OCI-LY7 (cell line): ENCODE measurements at regions not wholly inside any gene's neighbourhood (a gene's known extent, or its start where the extent isn't known, plus 50 kb on each side); places are given as distances from the start of the nearest gene placed in this dataset.

ENCODE experiments used
- BruUV-seq: library from RNA; stranded (reverse); fragments of 400-500 nt; replicated peaks from 2 replicates; lab custom pipeline; 2021; lab: Mats Ljungman, UMichigan
- CTCF ChIA-PET: fragments of 300-600 bp; sonication (Branson Sonifier 250); formaldehyde crosslinking; loops from one replicate; lab custom pipeline; 2022; ENCODE audit warnings: antibody characterized with exemption; ENCODE audit not compliant: unreplicated experiment; lab: Charles Lee
- POLR2A ChIA-PET: fragments of 300-600 bp; sonication (Branson Sonifier 250); formaldehyde crosslinking; loops from one replicate; lab custom pipeline; 2022; ENCODE audit warnings: antibody characterized with exemption; lab: Charles Lee
- DNase-seq: peaks from one replicate; pipeline ENCODE4 v3.0.0-alpha.2; 2015; ENCODE audit warnings: low spot score
- H2AFZ ChIP-seq: fragments of 200-600 bp; sonication (generic), shearing (Covaris generic); 2 replicates; pipeline ENCODE4 v1.6.1; 2014; ENCODE audit warnings: mild to moderate bottlenecking, antibody characterized with exemption, low read length, moderate library complexity
- H3K27ac ChIP-seq: fragments of 200-600 bp; sonication (generic); 2 replicates; pipeline ENCODE4 v1.5.1; 2014; ENCODE audit warnings: mixed run types, low read depth, mild to moderate bottlenecking, moderate library complexity, low read length, inconsistent platforms; ENCODE audit not compliant: poor library complexity, severe bottlenecking
- H3K36me3 ChIP-seq: fragments of 200-600 bp; sonication (generic); 2 replicates; pipeline ENCODE4 v1.6.1; 2014; ENCODE audit warnings: mild to moderate bottlenecking, antibody characterized with exemption, low read length, moderate library complexity, mixed read lengths; ENCODE audit not compliant: insufficient read depth
- H3K4me1 ChIP-seq: fragments of 200-600 bp; sonication (generic); 2 replicates; pipeline ENCODE4 v1.5.1; 2014; ENCODE audit warnings: mild to moderate bottlenecking, low read length; ENCODE audit not compliant: insufficient read depth, poor library complexity, severe bottlenecking
- H3K4me2 ChIP-seq: fragments of 200-600 bp; sonication (generic); 2 replicates; pipeline ENCODE4 v1.6.1; 2014; ENCODE audit warnings: mild to moderate bottlenecking, low read length
- H3K4me3 ChIP-seq: fragments of 200-600 bp; sonication (generic); 2 replicates; pipeline ENCODE4 v1.5.1; 2014; ENCODE audit warnings: mild to moderate bottlenecking, low read depth, low read length; ENCODE audit not compliant: poor library complexity, severe bottlenecking
- H3K79me2 ChIP-seq: fragments of 200-600 bp; sonication (generic); 2 replicates; pipeline ENCODE4 v1.6.1; 2016; ENCODE audit warnings: low read depth, mild to moderate bottlenecking, low read length, moderate library complexity, mixed read lengths; ENCODE audit not compliant: insufficient read depth
- H3K9me2 ChIP-seq: fragments of 200-600 bp; sonication (generic); 2 replicates; pipeline ENCODE4 v1.6.1; 2016; ENCODE audit warnings: mild to moderate bottlenecking, low read length, mixed read lengths; ENCODE audit not compliant: insufficient read depth
- H3K9me3 ChIP-seq: fragments of 200-600 bp; sonication (generic); 2 replicates; pipeline ENCODE4 v1.6.1; 2014; ENCODE audit warnings: mild to moderate bottlenecking, mixed run types, low read length, mixed read lengths
- H4K20me1 ChIP-seq: fragments of 200-600 bp; sonication (generic); 2 replicates; pipeline ENCODE4 v1.6.1; 2014; ENCODE audit warnings: mild to moderate bottlenecking, antibody characterized with exemption, low read length, moderate library complexity, mixed read lengths; ENCODE audit not compliant: insufficient read depth
- CTCF ChIP-seq: fragments of 200-600 bp; sonication (generic); conservative IDR thresholded peaks from 2 replicates; pipeline ENCODE4 v1.5.1; 2014; ENCODE audit warnings: mild to moderate bottlenecking, antibody characterized with exemption, low read length, moderate library complexity, mixed read lengths
- EZH2phosphoT487 ChIP-seq: fragments of 200-600 bp; sonication (generic); IDR thresholded peaks from 2 replicates; pipeline ENCODE4 v1.6.1; 2018; ENCODE audit warnings: low read depth, borderline replicate concordance, mild to moderate bottlenecking, mixed run types, antibody characterized with exemption, low read length, moderate library complexity, mixed read lengths
- intact Hi-C: fragments of 100-400 bp; cut with micrococcal nuclease; formaldehyde crosslinking; loops from one replicate; pipeline ENCODE4 v1.10.0; 2022; ENCODE audit not compliant: unreplicated experiment

DNA sequence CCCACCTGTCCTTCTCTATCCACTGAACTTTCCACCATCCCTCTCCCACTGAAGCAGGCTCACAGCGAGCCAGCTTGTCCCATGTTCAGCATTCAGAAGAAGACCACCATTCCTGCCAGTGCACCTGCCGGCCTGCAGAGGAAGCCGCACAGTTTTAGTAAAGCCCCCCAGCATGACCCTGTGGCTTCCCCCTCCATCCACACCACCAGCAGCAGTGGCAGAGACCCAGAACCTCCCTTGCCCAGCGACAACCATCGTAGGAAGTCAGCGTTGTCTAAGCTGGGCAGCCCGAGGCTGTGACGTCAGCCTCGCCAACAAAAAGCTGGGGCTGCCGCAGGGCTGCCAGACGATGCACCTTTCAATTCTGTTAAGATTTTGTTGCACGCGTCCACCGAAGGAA is 66.6 kb upstream of the TAMM41 start:
- DNase-seq: no peak
- Histone ChIP-seq H3K36me3 (no peaks in the 10 kb centered on the region), H2AFZ (no peak overlapping the region), H3K4me2 (no peak overlapping the region), H4K20me1 (no peaks in the 10 kb centered on the region), H3K9me3 (no peaks in the 10 kb centered on the region), H3K9me2 (no peaks in the 10 kb centered on the region), H3K4me3 (no peak overlapping the region), H3K4me1 (no peaks in the 10 kb centered on the region), H3K27ac (no peak overlapping the region), H3K79me2 (no peaks in the 10 kb centered on the region)
- TF ChIP-seq CTCF (no peak), EZH2phosphoT487 (no peak)
- ChIA-PET CTCF (no interaction called here), POLR2A (no interaction called here)
- no TSS peak for BruUV-seq
- intact Hi-C loops: no loop called here

DNA sequence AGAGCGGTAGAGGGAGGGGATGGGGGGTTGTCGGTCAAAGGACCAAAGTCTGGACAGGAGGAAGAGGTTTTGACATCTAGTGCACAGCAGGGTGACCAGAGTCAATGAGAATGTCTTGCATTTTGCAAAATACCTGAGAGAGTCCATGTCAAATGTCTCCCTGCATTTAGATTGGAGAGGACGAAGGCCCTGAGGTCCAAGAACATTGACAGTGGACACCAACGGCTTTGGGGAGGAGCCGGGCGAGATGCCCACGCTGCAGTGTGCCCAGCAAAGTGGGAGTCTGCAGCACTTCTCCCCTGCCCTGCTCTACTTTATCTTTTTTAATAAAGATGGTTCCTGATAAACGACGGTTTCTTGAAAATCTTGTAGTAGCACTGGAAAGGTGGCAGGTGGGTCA is 67.4 kb upstream of the TAMM41 start:
- Histone ChIP-seq H3K4me1 (no peaks in the 10 kb centered on the region), H3K4me2 (no peak overlapping the region), H3K36me3 (no peaks in the 10 kb centered on the region), H3K27ac (no peak overlapping the region), H4K20me1 (no peaks in the 10 kb centered on the region), H3K4me3 (no peak overlapping the region), H3K9me2 (no peaks in the 10 kb centered on the region), H3K79me2 (no peaks in the 10 kb centered on the region), H2AFZ (no peak overlapping the region), H3K9me3 (no peaks in the 10 kb centered on the region)
- TF ChIP-seq EZH2phosphoT487 (no peak), CTCF (no peak)
- ChIA-PET CTCF (no interaction called here), POLR2A (no interaction called here)
- intact Hi-C loops: no loop called here
- no TSS peak for BruUV-seq
- no peak for DNase-seq

DNA sequence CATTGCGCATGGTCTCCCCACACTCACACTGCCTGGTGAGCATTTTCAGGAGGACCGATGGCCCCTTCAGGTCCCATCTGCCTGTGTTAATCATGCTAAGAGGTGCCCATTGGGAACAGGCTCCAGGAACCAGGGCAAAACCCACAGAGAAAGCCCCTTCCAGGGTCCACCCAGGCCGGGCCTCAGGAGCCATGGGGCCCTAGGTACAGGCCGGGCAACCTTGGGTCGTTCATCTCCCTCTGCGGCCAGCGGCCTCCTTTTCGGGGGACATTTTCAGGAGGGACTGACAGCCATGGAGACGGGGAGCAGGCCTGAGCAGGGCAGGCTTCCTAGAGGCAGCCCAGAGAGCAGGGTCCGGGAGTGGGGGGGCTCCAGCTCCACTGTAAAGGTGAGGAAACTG is 68.0 kb upstream of the TAMM41 start:
- intact Hi-C loops: no loop called here
- CTCF ChIA-PET: no interaction called here

More for the DNA sequence above, 68.0 kb upstream of the TAMM41 start:
- Histone ChIP-seq H3K27ac (no peak overlapping the region), H4K20me1 (no peaks in the 10 kb centered on the region), H3K9me3 (no peaks in the 10 kb centered on the region), H3K4me3 (no peak overlapping the region), H3K36me3 (no peaks in the 10 kb centered on the region), H3K4me2 (no peak overlapping the region), H3K79me2 (no peaks in the 10 kb centered on the region), H3K9me2 (no peaks in the 10 kb centered on the region), H3K4me1 (no peaks in the 10 kb centered on the region), H2AFZ (no peak overlapping the region)
- BruUV-seq: no TSS peak
- POLR2A ChIA-PET: no interaction called here
- TF ChIP-seq CTCF (no peak), EZH2phosphoT487 (no peak)
- no peak for DNase-seq
